Activated CD8-positive, alpha-beta T cell treated with anti-CD3 and anti-CD28 coated beads for 36 hours (primary cell): ENCODE measurements at regions not wholly inside any gene's neighbourhood (a gene's known extent, or its start where the extent isn't known, plus 50 kb on each side); places are given as distances from the start of the nearest gene placed in this dataset.

Experiments used
- ATAC-seq: fragments of 200-7000 bp; cut with Tn5 transposase; one replicate; pipeline ENCODE4 v1.10.0; 2021; ENCODE audit warnings: mild to moderate bottlenecking, moderate library complexity
- CTCF ChIA-PET: fragments of 350-600 bp; sonication (Branson Sonifier 250); formaldehyde crosslinking; loops from one replicate; lab custom pipeline; 2021; ENCODE audit warnings: antibody characterized with exemption; lab: Charles Lee
- POLR2A ChIA-PET: fragments of 350-600 bp; sonication (Branson Sonifier 250); formaldehyde crosslinking; loops from one replicate; lab custom pipeline; 2021; ENCODE audit warnings: antibody characterized with exemption; lab: Charles Lee
- DNase-seq: peaks from one replicate; pipeline ENCODE4 v3.0.0-alpha.2; 2020
- H3K27ac Mint-ChIP-seq: one replicate; pipeline ENCODE4 v1.8.0; 2021; ENCODE audit warnings: mild to moderate bottlenecking, mixed read lengths
- H3K27me3 Mint-ChIP-seq: one replicate; pipeline ENCODE4 v1.8.0; 2021; ENCODE audit warnings: mixed read lengths
- H3K36me3 Mint-ChIP-seq: one replicate; pipeline ENCODE4 v1.8.0; 2021; ENCODE audit warnings: low read depth, mixed read lengths
- H3K4me1 Mint-ChIP-seq: one replicate; pipeline ENCODE4 v1.8.0; 2021; ENCODE audit warnings: low read depth, mixed read lengths
- H3K4me3 Mint-ChIP-seq: one replicate; pipeline ENCODE4 v1.8.0; 2021; ENCODE audit warnings: mild to moderate bottlenecking, moderate library complexity, mixed read lengths
- H3K9me3 Mint-ChIP-seq: one replicate; pipeline ENCODE4 v1.8.0; 2021; ENCODE audit warnings: mixed read lengths
- intact Hi-C: fragments of 100-400 bp; cut with micrococcal nuclease; formaldehyde crosslinking; loops from one replicate; pipeline ENCODE4 v1.10.0; 2022
- TF ChIP-seq, protein P1 (sequence below): fragments of 200-600 bp; IDR thresholded peaks from one replicate; pipeline ENCODE4 v1.8.0; 2022; ENCODE audit warnings: antibody characterized with exemption, mild to moderate bottlenecking

GRCh38 chr14:98194821-98195220 lies 1077.2 kb downstream of the BCL11B start:
- DNase-seq (no peak), ATAC-seq (no peak)
- Mint-ChIP-seq H3K27me3 (no peaks in the 10 kb centered on the region), H3K36me3 (peaks cover 12% of the 10 kb centered on the region), H3K27ac (peak overlapping the region; percentile 93), H3K9me3 (peaks cover 6% of the 10 kb centered on the region), H3K4me1 (peaks cover 92% of the 10 kb centered on the region), H3K4me3 (no peak overlapping the region)
- TF ChIP-seq, protein P1, sequence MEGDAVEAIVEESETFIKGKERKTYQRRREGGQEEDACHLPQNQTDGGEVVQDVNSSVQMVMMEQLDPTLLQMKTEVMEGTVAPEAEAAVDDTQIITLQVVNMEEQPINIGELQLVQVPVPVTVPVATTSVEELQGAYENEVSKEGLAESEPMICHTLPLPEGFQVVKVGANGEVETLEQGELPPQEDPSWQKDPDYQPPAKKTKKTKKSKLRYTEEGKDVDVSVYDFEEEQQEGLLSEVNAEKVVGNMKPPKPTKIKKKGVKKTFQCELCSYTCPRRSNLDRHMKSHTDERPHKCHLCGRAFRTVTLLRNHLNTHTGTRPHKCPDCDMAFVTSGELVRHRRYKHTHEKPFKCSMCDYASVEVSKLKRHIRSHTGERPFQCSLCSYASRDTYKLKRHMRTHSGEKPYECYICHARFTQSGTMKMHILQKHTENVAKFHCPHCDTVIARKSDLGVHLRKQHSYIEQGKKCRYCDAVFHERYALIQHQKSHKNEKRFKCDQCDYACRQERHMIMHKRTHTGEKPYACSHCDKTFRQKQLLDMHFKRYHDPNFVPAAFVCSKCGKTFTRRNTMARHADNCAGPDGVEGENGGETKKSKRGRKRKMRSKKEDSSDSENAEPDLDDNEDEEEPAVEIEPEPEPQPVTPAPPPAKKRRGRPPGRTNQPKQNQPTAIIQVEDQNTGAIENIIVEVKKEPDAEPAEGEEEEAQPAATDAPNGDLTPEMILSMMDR, result no peak
- CTCF ChIA-PET, result interaction anchor here (0.6 to 13.3 kb wide), 6 partner anchors 10 to 754 kb away, joined by 3 to 99 read pairs (median 4); no protein-coding TSS in a partner anchor
- intact Hi-C loops, result no loop called here
- POLR2A ChIA-PET, result interaction anchor here (0.8 to 1.4 kb wide), 5 partner anchors 9 to 1078 kb away, joined by 3 to 7 read pairs (median 4); no protein-coding TSS in a partner anchor

GRCh38 chr14:98195256-98195655 lies 1076.7 kb downstream of the BCL11B start:
- ATAC-seq (peak; percentile 32), DNase-seq (no peak)
- no peaks in the 10 kb centered on the region for H3K27me3 Mint-ChIP-seq
- ChIA-PET CTCF (interaction anchor here (0.6 to 13.3 kb wide), 5 partner anchors 15 to 754 kb away, joined by 3 to 99 read pairs (median 4); no protein-coding TSS in a partner anchor), POLR2A (interaction anchor here (0.9 to 1.4 kb wide), 7 partner anchors 10 to 1077 kb away, joined by 3 to 7 read pairs (median 4); no protein-coding TSS in a partner anchor)
- peaks cover 92% of the 10 kb centered on the region for H3K4me1 Mint-ChIP-seq
- H3K9me3 Mint-ChIP-seq, result peaks cover 6% of the 10 kb centered on the region
- TF ChIP-seq, protein P1, result no peak
- intact Hi-C loops, result no loop called here
- peak overlapping the region; percentile 93 for H3K27ac Mint-ChIP-seq
- peak overlapping the region; percentile 61 for H3K4me3 Mint-ChIP-seq
- H3K36me3 Mint-ChIP-seq, result peaks cover 12% of the 10 kb centered on the region

- DNase-seq (no peak), ATAC-seq (no peak)
- ChIA-PET POLR2A (interaction anchor here (1.2 to 2.3 kb wide), 5 partner anchors 9 to 1014 kb away, joined by 3 to 11 read pairs (median 4); no protein-coding TSS in a partner anchor), CTCF (interaction anchor here (1.5 kb wide), 1 partner anchor 11 kb away, joined by 4 read pairs; no protein-coding TSS in a partner anchor)
- Mint-ChIP-seq H3K4me3 (peak overlapping the region; percentile 6), H3K27ac (peak overlapping the region; percentile 76), H3K4me1 (peaks cover 87% of the 10 kb centered on the region), H3K27me3 (no peaks in the 10 kb centered on the region), H3K36me3 (peaks cover 6% of the 10 kb centered on the region), H3K9me3 (no peaks in the 10 kb centered on the region)
- intact Hi-C loops, result no loop called here
- TF ChIP-seq, protein P1, result no peak
Observed at GRCh38 chr14:98197933-98198332, 1074.1 kb downstream of the BCL11B start.

DNA sequence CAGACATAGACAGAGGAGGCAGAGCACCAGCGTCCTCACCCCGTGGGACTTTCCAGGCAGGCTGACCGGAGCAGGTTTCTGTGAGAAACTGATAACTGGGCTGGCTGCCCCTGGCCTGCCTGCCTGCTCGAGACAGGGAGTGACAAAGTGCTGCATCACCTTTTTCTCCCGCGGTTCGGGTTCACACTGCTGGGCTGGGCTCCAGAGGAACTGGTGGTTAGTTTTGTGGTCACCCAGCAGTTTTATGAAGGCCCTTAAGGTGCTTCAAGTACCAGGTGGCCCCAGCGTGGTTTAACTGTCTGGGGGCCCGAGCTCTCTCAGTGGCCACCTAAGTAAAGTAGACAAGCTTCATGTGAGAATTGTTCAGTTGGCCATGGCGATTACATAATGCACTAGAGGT lies 1073.6 kb downstream of the BCL11B start:
- peak overlapping the region; percentile 76 for H3K27ac Mint-ChIP-seq
- H3K36me3 Mint-ChIP-seq, result peaks cover 3% of the 10 kb centered on the region
- POLR2A ChIA-PET, result interaction anchor here (1.2 to 2.3 kb wide), 4 partner anchors 9 to 1013 kb away, joined by 3 to 11 read pairs (median 8); no protein-coding TSS in a partner anchor
- DNase-seq, result peak; percentile 71
- peak; percentile 48 for ATAC-seq
- CTCF ChIA-PET, result interaction anchor here (1.5 kb wide), 1 partner anchor 11 kb away, joined by 4 read pairs; no protein-coding TSS in a partner anchor
- H3K4me1 Mint-ChIP-seq, result peaks cover 84% of the 10 kb centered on the region
- no peaks in the 10 kb centered on the region for H3K9me3 Mint-ChIP-seq
- TF ChIP-seq, protein P1, result no peak
- intact Hi-C loops, result no loop called here
- no peaks in the 10 kb centered on the region for H3K27me3 Mint-ChIP-seq
- peak overlapping the region; percentile 6 for H3K4me3 Mint-ChIP-seq

- POLR2A ChIA-PET, result interaction anchor here (0.7 to 1.4 kb wide), 3 partner anchors 11 to 25 kb away, joined by 3 to 6 read pairs (median 3); no protein-coding TSS in a partner anchor
- ATAC-seq, result no peak
- no peaks in the 10 kb centered on the region for H3K27me3 Mint-ChIP-seq
- DNase-seq, result no peak
- H3K4me3 Mint-ChIP-seq, result peak overlapping the region; percentile 64
- CTCF ChIA-PET, result interaction anchor here (0.8 to 1.3 kb wide), 3 partner anchors 9 to 32 kb away, joined by 4 read pairs; no protein-coding TSS in a partner anchor
- intact Hi-C loops, result no loop called here
- H3K36me3 Mint-ChIP-seq, result no peaks in the 10 kb centered on the region
- H3K9me3 Mint-ChIP-seq, result no peaks in the 10 kb centered on the region
- TF ChIP-seq, protein P1, result no peak
- H3K27ac Mint-ChIP-seq, result peak overlapping the region; percentile 57
- peaks cover 79% of the 10 kb centered on the region for H3K4me1 Mint-ChIP-seq
Observed at GRCh38 chr14:98200601-98201000, 1071.4 kb downstream of the BCL11B start.
